ENCODE measurements at regions not wholly inside any gene's neighbourhood (a gene's known extent, or its start where the extent isn't known, plus 50 kb on each side); places are given as distances from the start of the nearest gene placed in this dataset.
A peak's percentile ranks its signal among the peaks of the same experiment; 100 is the strongest.
"Not testable (repeated sequence)": the region's sequence is repeated elsewhere in the genome, so short reads cannot be mapped to it uniquely, and the experiment has no call there.

DNA sequence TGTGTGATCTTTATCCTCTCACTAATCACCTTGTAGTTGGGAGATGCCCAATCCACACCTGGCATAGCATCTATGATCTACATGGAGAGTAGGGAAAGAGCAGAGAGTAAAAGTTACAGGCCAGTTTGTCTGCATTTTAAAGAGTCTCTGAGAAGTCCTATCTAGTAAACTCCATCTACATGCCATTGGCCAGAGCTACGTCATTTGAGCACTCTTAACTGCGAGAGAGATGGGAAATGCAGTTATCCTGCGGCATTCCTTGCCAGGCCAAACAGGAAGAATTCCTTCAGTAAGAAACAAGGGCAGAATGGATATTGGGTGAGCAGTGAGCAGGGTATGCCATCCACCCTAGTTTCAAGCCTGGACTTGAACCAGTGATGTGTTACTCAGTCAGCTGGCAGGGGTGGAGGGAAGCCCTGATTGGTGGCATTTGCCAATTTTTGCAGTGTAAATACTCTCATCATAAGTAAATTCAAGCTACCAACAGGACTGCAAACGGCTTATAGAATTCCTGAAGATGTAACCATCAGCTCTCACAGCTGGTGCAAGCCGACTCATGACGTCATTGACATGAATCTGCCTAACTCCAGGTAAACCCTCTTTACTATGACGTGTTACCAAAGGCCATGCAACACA lies 156.8 kb upstream of the MSX2 start:
- DNase-seq: no peak

GRCh38 chr5:174570662-174571061 lies 153.7 kb upstream of the MSX2 start:
- DNase-seq: no peak

DNA sequence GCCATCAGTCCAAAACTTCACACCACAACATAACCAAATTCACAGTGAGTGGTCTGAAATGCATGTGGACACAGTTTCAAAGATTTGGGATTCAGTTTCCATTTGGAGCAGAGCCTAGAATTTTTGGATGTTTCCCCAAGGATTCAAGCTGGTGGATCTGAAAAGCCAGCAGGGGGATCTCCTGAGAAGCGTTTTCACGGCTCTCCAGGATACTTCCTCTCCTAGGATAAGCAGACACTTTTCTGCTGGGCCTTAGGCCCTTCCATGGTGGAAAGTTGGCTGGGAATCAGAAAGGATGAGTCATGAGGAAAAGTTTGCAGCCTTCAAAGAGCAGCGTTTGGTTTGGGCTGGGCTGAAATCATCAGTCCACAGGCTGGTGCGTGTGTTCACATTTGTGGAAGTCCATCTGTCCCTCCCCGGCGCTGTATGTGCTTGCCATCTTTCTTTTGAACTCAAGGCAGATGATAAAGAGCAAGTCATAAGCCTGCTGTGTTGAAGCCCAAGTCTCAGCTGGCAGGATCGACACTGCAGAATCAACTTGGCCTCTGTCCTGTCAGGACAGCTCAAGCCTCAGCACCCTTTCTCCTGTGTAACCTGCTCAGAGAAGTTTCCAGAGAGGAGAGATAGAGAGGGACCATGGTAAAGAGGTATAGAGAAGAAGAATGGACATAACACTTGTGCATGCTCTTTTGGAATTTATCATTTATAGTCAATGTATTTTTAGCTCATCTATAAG lies 152.6 kb upstream of the MSX2 start:
- no peak for DNase-seq

DNA sequence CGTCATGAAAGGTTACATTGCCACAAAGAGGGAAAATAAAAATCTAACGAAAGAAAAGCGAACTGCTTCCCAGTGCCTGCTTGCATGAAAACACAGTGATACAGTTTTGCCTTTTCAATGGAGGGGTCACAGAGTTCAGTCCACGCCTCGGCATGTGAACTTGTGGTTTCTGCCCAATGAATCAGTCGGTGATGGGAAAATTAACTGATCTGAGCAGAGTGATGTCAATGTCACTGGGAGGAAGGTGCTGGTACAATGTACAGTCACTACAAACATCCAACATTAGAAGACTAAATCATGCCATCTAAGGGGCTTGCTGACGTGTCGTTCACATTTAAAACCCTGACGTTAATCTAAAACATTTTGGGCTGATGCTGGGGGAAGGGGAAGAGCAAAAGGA lies 151.8 kb upstream of the MSX2 start:
- no peak for DNase-seq

DNA sequence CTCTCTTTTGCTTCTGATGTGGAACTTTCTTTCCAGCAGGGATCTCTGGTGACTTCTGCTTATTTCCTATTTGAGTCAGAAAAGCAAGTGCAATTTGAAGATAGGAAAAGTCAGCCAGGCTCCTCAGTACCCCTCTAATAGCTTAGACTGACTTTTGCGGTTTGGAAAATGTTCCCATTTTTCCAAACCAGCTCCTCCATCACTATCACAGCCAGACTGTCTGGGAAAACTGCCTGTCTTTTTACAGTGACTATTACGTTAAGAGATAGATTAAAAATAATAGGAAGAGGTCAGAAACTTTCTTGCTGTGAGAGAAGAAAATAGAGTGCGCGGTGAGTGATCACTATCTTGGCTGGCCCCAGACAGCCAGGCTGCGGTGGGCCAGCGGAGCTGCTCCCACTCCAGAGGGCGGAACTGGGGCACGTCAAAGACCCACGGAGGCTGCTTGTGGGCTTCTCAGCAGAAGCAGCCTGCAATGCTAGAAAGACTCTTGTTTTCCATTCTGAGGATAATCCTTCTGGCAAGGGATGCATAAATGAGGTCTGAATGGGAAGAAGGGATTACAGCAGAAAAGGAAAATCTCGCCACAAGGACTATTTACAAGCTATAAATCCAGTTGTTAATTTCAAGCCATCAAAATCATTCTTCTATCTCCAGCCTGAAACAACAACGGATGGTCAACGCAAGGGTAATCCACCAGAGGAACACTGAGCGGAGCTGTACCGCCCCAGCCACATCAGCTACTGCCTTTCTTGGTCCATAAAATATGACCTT lies 151.0 kb upstream of the MSX2 start:
- no peak for DNase-seq

- DNase-seq: no peak
Observed at GRCh38 chr5:174575043-174575442, 149.3 kb upstream of the MSX2 start.

DNA sequence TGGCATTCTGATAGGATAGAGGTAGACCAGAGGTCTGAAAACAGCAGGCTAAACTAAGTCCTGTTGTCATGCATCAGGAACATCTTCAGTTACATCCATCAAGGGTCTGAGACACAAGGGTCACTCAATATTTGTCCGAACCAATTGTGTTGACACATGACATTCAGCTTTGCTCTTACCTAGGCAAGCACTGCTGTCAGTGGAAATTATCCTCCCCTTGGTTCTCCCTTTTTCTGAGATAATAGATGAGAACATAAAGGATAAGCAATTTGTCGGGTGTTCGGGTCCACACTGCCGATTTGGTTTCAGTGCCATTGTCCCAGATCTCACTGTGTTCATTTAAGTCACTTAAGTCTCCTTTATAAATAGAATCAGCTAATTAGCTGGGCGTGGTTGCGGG lies 148.3 kb upstream of the MSX2 start:
- no peak for DNase-seq

- DNase-seq: peak; percentile 46
Observed at GRCh38 chr5:174581479-174581878, 142.9 kb upstream of the MSX2 start.

DNA sequence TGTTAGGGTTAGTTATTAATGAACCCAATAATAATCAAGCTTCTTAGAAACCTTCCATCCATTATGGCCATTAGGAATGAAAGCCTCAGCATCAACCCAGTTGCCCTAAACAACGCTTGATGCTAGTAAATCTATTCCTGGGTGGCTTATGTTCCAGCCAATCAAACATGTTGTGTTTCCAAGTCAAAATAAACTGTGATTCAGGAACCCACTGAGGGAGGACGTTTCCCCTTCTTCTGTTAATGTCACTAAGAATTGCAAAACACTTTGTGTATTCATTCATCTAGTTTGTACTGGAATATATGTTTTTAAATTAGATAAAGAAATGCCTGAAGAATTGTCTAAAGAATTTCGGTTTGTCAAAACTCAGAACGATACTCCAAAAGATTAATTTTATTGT lies 142.5 kb upstream of the MSX2 start:
- no peak for DNase-seq

GRCh38 chr5:174583071-174583470 lies 141.3 kb upstream of the MSX2 start:
- no peak for DNase-seq

GRCh38 chr5:174585472-174585871 lies 138.9 kb upstream of the MSX2 start:
- no peak for DNase-seq

GRCh38 chr5:174586163-174586562 lies 138.2 kb upstream of the MSX2 start:
- DNase-seq: not testable (repeated sequence)

DNA sequence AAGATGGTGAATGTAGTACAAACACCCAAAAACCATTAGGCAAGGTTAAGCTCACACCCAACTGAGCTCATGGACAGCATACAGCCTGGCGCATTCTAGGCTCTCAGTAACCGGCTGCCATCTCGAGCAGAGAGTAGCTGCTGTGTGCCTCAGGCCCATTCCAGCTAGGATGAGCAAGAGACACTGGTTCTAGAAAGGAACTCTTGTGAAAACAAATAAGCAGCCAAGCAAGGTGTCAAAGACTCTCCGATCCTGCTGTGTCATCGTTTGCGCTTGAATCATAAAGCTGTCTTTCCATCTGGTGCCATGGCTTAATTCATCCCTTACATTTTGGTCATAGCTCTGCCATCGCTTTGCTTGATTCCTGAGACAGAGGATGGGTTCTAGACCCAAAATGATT lies 135.4 kb upstream of the MSX2 start:
- DNase-seq: no peak

- DNase-seq: peak; percentile 18
Observed at GRCh38 chr5:174589599-174589998, 134.8 kb upstream of the MSX2 start.

DNA sequence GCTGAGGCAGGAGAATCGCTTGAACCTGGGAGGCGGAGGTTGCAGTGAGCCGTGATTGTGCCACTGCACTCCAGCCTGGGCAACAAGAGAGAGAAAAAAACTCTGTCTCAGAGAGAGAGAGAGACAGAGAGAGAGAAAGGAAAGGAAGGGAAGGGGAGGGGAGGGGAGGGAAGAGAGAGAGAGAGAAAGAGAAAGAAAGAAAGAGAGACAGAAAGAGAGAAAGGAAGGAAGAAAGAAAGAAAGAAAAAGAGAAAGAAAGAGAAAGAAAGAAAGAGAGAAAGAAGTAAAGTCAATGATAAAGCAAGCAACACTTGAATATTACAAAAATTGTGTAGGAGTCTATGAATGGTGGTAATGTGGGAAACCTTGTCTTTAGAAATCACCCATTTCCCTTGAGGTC lies 133.6 kb upstream of the MSX2 start:
- DNase-seq: no peak

DNA sequence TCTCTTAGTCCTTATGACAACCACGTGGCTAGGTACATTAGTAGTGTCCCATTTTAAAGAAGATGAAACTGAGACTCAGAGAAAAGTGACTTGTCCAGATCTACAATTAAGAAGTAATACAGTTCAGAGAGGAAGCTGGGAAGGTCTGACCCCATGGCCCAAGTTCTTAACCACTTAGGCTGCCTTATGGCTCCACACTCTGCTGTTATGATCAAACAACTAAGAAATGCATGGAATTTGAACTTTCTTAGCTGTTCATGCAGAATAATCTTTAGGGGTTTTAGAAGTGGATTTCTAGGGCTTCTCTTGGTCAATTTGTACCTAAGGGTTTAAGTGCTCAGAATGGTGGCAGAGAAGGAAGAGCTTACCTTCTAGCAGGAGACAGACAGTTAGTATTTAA lies 128.0 kb upstream of the MSX2 start:
- DNase-seq: no peak

GRCh38 chr5:174599992-174600391 lies 124.4 kb upstream of the MSX2 start:
- peak; percentile 4 for DNase-seq

DNA sequence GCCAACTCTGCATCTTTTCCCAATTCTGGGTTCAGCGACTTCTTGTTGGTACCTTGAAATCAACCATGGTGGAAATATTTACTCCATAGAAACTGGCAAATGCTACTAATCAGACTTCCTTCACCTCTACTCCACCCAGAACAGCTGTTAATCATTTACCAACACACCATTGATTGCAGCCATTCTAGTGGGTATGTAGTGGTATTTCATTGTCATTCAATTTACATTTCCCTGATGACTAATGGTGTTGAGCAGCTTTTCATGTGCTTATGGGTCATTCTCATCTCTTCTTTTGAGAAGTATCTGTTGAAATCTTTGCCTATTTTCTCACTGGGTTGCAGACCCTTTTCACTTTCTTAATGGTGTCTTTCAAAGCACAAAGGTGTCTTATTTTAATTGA lies 122.4 kb upstream of the MSX2 start:
- DNase-seq: no peak

DNA sequence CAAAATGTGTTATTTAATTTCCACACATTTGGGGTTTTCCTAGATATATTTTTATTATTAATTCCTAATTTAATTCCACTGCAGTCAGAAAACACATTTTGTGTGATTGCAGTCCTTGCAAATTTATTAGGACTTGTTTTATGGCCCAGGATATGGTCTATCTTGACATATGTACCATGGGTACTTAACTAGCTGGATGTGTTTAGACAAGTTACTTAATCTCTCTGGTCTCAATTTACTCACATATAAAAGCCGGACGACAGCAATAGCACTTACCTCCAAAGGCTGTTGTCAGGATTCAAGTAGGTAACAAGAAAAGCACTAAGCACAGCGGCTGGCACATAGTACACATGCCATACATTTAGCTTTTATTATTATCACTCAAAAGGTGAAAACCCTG lies 118.2 kb upstream of the MSX2 start:
- DNase-seq: no peak

GRCh38 chr5:174606646-174607045 lies 117.7 kb upstream of the MSX2 start:
- no peak for DNase-seq

- no peak for DNase-seq
Observed at GRCh38 chr5:174607205-174607604, 117.2 kb upstream of the MSX2 start.

- DNase-seq: no peak
Observed at GRCh38 chr5:174607916-174608315, 116.5 kb upstream of the MSX2 start.

DNA sequence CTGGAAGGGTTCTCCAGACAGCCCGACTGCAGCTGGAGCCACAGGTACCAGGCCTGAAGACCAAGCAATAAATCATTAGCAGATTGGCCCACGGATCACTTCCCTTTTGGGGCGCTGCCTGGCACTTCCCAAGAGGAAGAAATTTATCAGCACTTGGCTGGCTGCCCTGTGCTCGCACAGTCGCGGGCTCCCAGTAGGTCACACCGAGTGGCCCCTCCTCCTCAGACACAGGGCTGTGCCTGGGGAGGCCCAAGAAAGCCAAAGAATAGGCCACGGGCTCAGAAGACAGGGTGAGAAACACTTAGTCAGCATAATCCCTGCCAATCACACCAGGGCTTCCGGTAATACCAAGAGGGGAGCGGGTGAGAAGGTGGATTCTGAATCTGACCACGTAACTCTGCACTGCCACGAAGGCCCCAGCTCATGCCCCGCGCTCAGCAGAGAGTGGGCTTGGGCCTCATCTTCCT lies 115.7 kb upstream of the MSX2 start:
- DNase-seq: peak; percentile 43

- DNase-seq: no peak
Observed at GRCh38 chr5:174609116-174609515, 115.3 kb upstream of the MSX2 start.
